ENCODE measurements at regions not wholly inside any gene's neighbourhood (a gene's known extent, or its start where the extent isn't known, plus 50 kb on each side); places are given as distances from the start of the nearest gene placed in this dataset.

- TF ChIP-seq POLR2AphosphoS5 (IDR thresholded peaks at IDR 0.05) (no peak), CTCF (IDR thresholded peaks at IDR 0.05) (no peak), POLR2A (IDR thresholded peaks at IDR 0.05) (no peak)
Observed at GRCh38 chrX:35722128-35722527, 76.0 kb upstream of the MAGEB16 start.

All from prostate gland (tissue), 2 donors.